ENCODE measurements at regions not wholly inside any gene's neighbourhood (a gene's known extent, or its start where the extent isn't known, plus 50 kb on each side); places are given as distances from the start of the nearest gene placed in this dataset.

DNA sequence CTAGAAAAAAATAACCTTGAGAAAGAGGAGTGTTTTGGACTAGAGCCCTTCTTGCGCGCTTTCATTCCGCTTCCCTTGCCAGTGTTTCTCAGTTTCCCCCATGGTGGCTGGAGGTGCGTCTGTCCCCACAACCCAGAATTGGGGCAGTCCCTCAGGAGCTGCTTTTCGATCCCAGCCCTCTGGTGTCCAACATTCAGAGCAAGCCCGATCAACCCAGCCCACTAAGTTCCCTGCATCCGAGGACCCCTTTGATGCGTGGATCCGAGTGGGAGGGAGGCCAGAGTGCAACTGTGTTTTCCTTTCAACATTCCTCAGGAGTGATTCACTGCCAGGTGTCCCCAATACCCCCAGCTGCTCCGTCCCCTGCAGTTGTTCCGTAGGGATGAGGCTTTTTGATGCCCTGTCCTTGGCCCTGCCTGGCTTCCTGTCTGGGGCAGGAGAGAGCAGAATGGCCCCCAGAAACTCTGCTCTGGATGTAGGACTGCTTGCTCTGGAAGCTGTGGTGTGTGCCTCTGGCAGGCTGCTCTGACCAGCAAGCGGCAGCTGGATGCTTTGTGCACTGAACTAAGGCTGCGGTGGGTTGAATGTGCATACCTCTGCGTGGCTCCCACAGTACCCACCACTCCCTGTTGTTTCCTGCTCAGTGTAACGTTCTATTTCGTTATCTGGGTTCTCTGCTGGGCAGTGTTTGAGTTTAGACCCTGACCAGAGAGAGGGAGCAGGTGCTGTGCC, 117.5 kb downstream of the BOD1 start (continued):
- TF ChIP-seq, protein P1, sequence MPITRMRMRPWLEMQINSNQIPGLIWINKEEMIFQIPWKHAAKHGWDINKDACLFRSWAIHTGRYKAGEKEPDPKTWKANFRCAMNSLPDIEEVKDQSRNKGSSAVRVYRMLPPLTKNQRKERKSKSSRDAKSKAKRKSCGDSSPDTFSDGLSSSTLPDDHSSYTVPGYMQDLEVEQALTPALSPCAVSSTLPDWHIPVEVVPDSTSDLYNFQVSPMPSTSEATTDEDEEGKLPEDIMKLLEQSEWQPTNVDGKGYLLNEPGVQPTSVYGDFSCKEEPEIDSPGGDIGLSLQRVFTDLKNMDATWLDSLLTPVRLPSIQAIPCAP (CRISPR knock-in tag; IDR thresholded peaks at IDR 0.05), result no peak
- no peak for TF ChIP-seq RELA (CRISPR knock-in tag; IDR thresholded peaks at IDR 0.05; ENCODE audit: borderline replicate concordance)
- TF ChIP-seq IRF2 (CRISPR knock-in tag; IDR thresholded peaks at IDR 0.05; ENCODE audit: borderline replicate concordance, low read depth), result no peak
- TF ChIP-seq, protein P2, sequence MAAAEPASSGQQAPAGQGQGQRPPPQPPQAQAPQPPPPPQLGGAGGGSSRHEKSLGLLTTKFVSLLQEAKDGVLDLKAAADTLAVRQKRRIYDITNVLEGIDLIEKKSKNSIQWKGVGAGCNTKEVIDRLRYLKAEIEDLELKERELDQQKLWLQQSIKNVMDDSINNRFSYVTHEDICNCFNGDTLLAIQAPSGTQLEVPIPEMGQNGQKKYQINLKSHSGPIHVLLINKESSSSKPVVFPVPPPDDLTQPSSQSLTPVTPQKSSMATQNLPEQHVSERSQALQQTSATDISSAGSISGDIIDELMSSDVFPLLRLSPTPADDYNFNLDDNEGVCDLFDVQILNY (CRISPR knock-in tag; IDR thresholded peaks at IDR 0.05), result no peak
- TF ChIP-seq TP53 (CRISPR knock-in tag; IDR thresholded peaks at IDR 0.05), result no peak
- TF ChIP-seq SMAD3 (CRISPR knock-in tag; IDR thresholded peaks at IDR 0.05; ENCODE audit: borderline replicate concordance), result no peak
- TF ChIP-seq, protein P3, sequence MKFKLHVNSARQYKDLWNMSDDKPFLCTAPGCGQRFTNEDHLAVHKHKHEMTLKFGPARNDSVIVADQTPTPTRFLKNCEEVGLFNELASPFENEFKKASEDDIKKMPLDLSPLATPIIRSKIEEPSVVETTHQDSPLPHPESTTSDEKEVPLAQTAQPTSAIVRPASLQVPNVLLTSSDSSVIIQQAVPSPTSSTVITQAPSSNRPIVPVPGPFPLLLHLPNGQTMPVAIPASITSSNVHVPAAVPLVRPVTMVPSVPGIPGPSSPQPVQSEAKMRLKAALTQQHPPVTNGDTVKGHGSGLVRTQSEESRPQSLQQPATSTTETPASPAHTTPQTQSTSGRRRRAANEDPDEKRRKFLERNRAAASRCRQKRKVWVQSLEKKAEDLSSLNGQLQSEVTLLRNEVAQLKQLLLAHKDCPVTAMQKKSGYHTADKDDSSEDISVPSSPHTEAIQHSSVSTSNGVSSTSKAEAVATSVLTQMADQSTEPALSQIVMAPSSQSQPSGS (CRISPR knock-in tag; IDR thresholded peaks at IDR 0.05; ENCODE audit: borderline replicate concordance, low read depth), result no peak
- TF ChIP-seq, protein P4, sequence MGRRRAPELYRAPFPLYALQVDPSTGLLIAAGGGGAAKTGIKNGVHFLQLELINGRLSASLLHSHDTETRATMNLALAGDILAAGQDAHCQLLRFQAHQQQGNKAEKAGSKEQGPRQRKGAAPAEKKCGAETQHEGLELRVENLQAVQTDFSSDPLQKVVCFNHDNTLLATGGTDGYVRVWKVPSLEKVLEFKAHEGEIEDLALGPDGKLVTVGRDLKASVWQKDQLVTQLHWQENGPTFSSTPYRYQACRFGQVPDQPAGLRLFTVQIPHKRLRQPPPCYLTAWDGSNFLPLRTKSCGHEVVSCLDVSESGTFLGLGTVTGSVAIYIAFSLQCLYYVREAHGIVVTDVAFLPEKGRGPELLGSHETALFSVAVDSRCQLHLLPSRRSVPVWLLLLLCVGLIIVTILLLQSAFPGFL (CRISPR knock-in tag; IDR thresholded peaks at IDR 0.05; ENCODE audit: borderline replicate concordance), result no peak
- TF ChIP-seq NFATC4 (CRISPR knock-in tag; IDR thresholded peaks at IDR 0.05), result no peak
- TF ChIP-seq, protein P5, sequence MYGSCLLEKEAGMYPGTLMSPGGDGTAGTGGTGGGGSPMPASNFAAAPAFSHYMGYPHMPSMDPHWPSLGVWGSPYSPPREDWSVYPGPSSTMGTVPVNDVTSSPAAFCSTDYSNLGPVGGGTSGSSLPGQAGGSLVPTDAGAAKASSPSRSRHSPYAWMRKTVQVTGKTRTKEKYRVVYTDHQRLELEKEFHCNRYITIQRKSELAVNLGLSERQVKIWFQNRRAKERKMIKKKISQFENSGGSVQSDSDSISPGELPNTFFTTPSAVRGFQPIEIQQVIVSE (CRISPR knock-in tag; IDR thresholded peaks at IDR 0.05; ENCODE audit: borderline replicate concordance), result no peak
- TF ChIP-seq, protein P6, sequence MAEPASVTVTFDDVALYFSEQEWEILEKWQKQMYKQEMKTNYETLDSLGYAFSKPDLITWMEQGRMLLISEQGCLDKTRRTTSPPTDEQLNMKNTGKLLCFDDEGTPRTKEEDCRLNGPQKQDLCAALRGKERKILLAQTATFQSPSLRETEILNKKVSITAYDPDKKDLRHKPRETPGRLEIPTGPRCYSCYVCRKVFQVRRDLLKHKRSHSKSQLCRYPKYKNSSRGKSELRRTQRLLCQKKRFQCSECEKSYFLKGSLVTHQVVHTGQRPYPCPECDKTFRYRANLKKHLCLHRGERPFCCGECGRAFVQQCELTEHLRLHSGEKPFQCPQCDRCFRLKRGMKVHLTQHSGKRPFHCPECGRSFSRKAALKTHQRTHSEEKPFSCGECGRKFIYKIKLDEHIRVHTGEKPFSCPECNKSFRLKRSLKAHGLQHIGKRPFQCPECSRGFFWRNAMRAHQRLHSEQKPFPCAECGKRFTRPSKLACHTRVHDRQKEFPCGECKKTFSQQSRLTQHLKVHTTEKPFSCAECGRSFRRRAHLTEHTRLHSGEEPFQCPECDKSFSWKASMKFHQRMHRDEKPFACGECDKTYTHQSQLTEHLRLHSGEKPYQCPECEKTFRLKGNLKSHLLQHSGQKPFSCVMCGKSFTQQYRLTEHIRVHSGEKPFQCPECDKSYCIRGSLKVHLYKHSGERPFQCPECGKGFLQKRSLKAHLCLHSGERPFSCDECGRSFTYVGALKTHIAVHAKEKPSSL (CRISPR knock-in tag; conservative IDR thresholded peaks at IDR 0.05), result no peak

DNA sequence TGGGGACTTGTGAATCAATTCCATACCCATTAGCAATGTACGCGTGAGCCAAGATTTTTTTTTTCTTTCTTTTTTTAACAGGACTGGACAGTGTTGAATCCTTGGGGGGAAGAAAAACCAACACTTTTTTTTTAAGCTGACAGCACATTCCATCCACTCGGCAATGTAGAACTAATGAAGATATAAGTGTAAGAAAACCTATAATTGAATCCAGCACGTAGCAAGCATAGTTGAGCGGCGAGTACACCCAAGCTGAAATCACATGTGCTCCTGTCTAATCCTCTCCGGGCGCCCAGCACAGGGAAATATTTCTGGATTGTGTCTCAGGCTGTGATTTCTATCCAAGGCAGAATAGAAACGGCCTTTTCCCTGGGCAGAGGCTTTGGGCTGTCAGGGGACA, 118.2 kb downstream of the BOD1 start:
- TF ChIP-seq JUN (CRISPR knock-in tag; IDR thresholded peaks at IDR 0.05) (no peak), TCF7 (CRISPR knock-in tag; IDR thresholded peaks at IDR 0.05; ENCODE audit: low read depth) (no peak), ELF4 (CRISPR knock-in tag; IDR thresholded peaks at IDR 0.05; ENCODE audit: low read depth) (no peak)
- ChIA-PET CTCF (interaction anchor here (0.6 to 1.0 kb wide), 2 partner anchors 102 to 1133 kb away, joined by 3 read pairs; no protein-coding TSS in a partner anchor), POLR2A (no interaction called here)
- Mint-ChIP-seq H3K4me3 (no peak overlapping the region), H3K9me3 (peaks cover 7% of the 10 kb centered on the region; the same call in 1 of the 2 replicates), H3K4me1 (peaks cover 13% of the 10 kb centered on the region), H3K27me3 (ENCODE audit: low read depth) (no peaks in the 10 kb centered on the region; the same call in 1 of the 2 replicates), H3K36me3 (no peaks in the 10 kb centered on the region), H3K27ac (no peak overlapping the region)
- ATAC-seq (no peak), DNase-seq (ENCODE audit: low spot score) (no peak)

DNA sequence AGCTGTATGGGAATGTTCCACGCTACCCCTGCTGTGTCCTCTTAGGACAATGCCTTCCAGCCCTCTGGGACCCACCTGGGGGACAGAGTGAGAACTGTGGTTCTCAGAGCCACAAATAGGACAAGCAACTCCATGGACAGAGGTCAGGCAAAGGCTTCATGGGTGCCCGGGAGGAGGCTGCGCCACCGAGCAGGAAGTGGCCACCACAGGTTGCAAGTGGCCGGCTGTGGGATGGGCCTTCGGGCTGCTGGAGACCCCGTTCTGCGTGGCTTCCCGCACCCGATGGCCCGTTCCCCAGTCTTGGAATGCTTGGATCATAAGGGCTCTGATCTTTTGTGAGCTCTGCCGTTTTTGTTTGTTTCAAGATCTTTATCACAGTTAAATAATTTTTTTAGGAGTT, 118.8 kb downstream of the BOD1 start:
- Mint-ChIP-seq H3K27ac (no peak overlapping the region), H3K4me3 (no peak overlapping the region), H3K27me3 (ENCODE audit: low read depth) (no peaks in the 10 kb centered on the region; the same call in 1 of the 2 replicates), H3K9me3 (peaks cover 7% of the 10 kb centered on the region; the same call in 1 of the 2 replicates), H3K4me1 (peaks cover 13% of the 10 kb centered on the region), H3K36me3 (no peaks in the 10 kb centered on the region)
- POLR2A ChIA-PET, result no interaction called here
- CTCF ChIA-PET, result interaction anchor here (0.6 kb wide), 1 partner anchor 1133 kb away, joined by 3 read pairs; no protein-coding TSS in a partner anchor
- no peak for ATAC-seq
- DNase-seq (ENCODE audit: low spot score), result no peak
- TF ChIP-seq TEAD1 (CRISPR knock-in tag; IDR thresholded peaks at IDR 0.05) (no peak), ZNF121 (CRISPR knock-in tag; IDR thresholded peaks at IDR 0.05) (no peak), NR3C1 (CRISPR knock-in tag; conservative IDR thresholded peaks at IDR 0.05; ENCODE audit: low read depth) (no peak), TCF7 (CRISPR knock-in tag; IDR thresholded peaks at IDR 0.05; ENCODE audit: low read depth) (no peak), IRF2 (CRISPR knock-in tag; IDR thresholded peaks at IDR 0.05; ENCODE audit: borderline replicate concordance, low read depth) (no peak)
- TF ChIP-seq, protein P7, sequence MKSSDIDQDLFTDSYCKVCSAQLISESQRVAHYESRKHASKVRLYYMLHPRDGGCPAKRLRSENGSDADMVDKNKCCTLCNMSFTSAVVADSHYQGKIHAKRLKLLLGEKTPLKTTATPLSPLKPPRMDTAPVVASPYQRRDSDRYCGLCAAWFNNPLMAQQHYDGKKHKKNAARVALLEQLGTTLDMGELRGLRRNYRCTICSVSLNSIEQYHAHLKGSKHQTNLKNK (CRISPR knock-in tag; IDR thresholded peaks at IDR 0.05), result no peak
- TF ChIP-seq, protein P3 (CRISPR knock-in tag; IDR thresholded peaks at IDR 0.05; ENCODE audit: borderline replicate concordance, low read depth), result no peak
- TF ChIP-seq, protein P8, sequence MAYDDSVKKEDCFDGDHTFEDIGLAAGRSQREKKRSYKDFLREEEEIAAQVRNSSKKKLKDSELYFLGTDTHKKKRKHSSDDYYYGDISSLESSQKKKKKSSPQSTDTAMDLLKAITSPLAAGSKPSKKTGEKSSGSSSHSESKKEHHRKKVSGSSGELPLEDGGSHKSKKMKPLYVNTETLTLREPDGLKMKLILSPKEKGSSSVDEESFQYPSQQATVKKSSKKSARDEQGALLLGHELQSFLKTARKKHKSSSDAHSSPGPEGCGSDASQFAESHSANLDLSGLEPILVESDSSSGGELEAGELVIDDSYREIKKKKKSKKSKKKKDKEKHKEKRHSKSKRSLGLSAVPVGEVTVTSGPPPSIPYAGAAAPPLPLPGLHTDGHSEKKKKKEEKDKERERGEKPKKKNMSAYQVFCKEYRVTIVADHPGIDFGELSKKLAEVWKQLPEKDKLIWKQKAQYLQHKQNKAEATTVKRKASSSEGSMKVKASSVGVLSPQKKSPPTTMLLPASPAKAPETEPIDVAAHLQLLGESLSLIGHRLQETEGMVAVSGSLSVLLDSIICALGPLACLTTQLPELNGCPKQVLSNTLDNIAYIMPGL (CRISPR knock-in tag; IDR thresholded peaks at IDR 0.05), result no peak

Measured in WTC11 (cell line).